ENCODE measurements at regions not wholly inside any gene's neighbourhood (a gene's known extent, or its start where the extent isn't known, plus 50 kb on each side); places are given as distances from the start of the nearest gene placed in this dataset.

DNA sequence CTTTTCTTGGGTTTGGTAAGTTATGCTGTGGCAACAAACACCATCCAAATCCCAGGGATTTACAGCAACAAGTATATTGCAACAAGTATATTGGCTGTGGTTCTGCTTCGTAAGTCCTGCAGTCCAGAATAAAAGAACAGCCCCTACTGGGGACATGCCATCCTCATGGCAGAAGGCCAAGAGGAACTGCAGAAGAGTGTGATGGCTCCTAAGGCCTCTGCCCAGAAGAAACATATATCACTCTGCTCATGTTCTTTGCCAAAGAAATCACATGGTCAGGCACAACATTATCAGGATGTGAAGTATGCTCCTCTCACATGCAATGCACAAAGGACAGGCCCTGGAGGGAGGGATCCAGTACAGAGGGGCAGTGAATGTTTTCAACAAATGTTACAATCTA, 159.6 kb upstream of the TAS2R1 start:
- H2AFZ ChIP-seq (ENCODE audit: low read depth, low read length), result no peak overlapping the region
- no peak overlapping the region for H3K4me2 ChIP-seq (ENCODE audit: low read length)
- no peaks in the 10 kb centered on the region for H4K20me1 ChIP-seq (ENCODE audit: insufficient read depth)
- no peaks in the 10 kb centered on the region for H3F3A ChIP-seq (ENCODE audit: insufficient read depth, low read length, poor library complexity, severe bottlenecking)
- H3K9me2 ChIP-seq (ENCODE audit: insufficient read depth, low read length), result no peaks in the 10 kb centered on the region
- H3K79me2 ChIP-seq (replicated peaks; ENCODE audit: insufficient read depth, low read length), result no peaks in the 10 kb centered on the region
- no peaks in the 10 kb centered on the region for H3K36me3 ChIP-seq (ENCODE audit: insufficient read depth, low read length)
- no peaks in the 10 kb centered on the region for H3K27me3 ChIP-seq (ENCODE audit: insufficient read depth, low read depth, low read length)
- TF ChIP-seq RAD21 (conservative IDR thresholded peaks at IDR 0.05), result no peak
- TF ChIP-seq MXI1 (conservative IDR thresholded peaks at IDR 0.05; ENCODE audit: poor library complexity, severe bottlenecking), result no peak
- TF ChIP-seq POLR2AphosphoS5 (IDR thresholded peaks at IDR 0.05), result no peak
- TF ChIP-seq SMC3 (conservative IDR thresholded peaks at IDR 0.05; ENCODE audit: poor library complexity), result no peak
- TF ChIP-seq TAF1 (IDR thresholded peaks at IDR 0.05; ENCODE audit: low read depth), result no peak
- TF ChIP-seq CTCF (IDR thresholded peaks at IDR 0.05; ENCODE audit: poor library complexity, severe bottlenecking), result no peak
- no peaks in the 10 kb centered on the region for H3K9me3 ChIP-seq (ENCODE audit: low read length)
- no peak overlapping the region for H3K9ac ChIP-seq (ENCODE audit: low read length)
- no peak overlapping the region for H3K4me3 ChIP-seq (ENCODE audit: low read length)
- no peak overlapping the region for H3K27ac ChIP-seq (ENCODE audit: low read length)

DNA sequence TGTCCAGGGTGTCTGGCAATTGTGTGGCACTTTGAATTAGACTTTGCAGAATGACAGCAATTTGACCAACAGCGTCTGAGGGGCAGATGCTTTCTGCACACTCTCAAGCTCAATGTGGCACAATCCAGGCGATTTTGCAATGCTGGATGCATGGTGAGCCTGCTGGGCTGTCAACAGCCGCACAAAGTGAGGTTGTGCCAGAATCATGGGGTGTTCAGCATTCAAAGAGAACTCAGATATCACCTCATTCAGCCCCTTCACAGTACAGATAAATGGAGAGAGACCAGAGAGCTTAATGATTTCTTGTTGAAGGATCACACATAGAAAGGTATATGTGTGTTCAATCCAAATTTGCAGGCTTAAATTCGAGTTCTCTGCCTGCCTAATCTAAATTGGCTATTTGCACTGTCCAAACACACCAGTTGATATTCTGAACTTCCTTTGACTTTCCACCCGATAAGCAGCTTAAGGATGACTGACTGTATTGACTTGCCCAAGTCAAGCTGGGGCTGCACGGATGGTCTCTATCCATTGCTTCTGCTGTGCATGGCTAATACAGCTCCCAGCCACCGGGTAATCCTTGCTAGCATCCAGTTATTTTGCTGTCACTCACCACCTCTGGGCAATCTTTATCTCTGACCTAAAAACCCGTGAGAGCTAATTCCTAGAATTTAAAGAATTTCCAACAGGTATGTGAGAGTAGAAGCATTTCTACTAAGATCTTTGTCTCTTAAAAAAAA, 157.9 kb upstream of the TAS2R1 start:
- Histone ChIP-seq H3K27me3 (ENCODE audit: insufficient read depth, low read depth, low read length) (no peaks in the 10 kb centered on the region), H3K4me2 (ENCODE audit: low read length) (no peak overlapping the region), H3K9me2 (ENCODE audit: insufficient read depth, low read length) (no peaks in the 10 kb centered on the region), H3K36me3 (ENCODE audit: insufficient read depth, low read length) (no peaks in the 10 kb centered on the region), H4K20me1 (ENCODE audit: insufficient read depth) (no peaks in the 10 kb centered on the region), H3K9ac (ENCODE audit: low read length) (no peak overlapping the region), H3K4me3 (ENCODE audit: low read length) (no peak overlapping the region), H3K9me3 (ENCODE audit: low read length) (no peaks in the 10 kb centered on the region), H3K79me2 (replicated peaks; ENCODE audit: insufficient read depth, low read length) (no peaks in the 10 kb centered on the region), H3K27ac (ENCODE audit: low read length) (no peak overlapping the region), H3F3A (ENCODE audit: insufficient read depth, low read length, poor library complexity, severe bottlenecking) (no peaks in the 10 kb centered on the region), H2AFZ (ENCODE audit: low read depth, low read length) (no peak overlapping the region)
- TF ChIP-seq CTCF (IDR thresholded peaks at IDR 0.05; ENCODE audit: poor library complexity, severe bottlenecking) (no peak), TAF1 (IDR thresholded peaks at IDR 0.05; ENCODE audit: low read depth) (no peak), SMC3 (conservative IDR thresholded peaks at IDR 0.05; ENCODE audit: poor library complexity) (no peak)

DNA sequence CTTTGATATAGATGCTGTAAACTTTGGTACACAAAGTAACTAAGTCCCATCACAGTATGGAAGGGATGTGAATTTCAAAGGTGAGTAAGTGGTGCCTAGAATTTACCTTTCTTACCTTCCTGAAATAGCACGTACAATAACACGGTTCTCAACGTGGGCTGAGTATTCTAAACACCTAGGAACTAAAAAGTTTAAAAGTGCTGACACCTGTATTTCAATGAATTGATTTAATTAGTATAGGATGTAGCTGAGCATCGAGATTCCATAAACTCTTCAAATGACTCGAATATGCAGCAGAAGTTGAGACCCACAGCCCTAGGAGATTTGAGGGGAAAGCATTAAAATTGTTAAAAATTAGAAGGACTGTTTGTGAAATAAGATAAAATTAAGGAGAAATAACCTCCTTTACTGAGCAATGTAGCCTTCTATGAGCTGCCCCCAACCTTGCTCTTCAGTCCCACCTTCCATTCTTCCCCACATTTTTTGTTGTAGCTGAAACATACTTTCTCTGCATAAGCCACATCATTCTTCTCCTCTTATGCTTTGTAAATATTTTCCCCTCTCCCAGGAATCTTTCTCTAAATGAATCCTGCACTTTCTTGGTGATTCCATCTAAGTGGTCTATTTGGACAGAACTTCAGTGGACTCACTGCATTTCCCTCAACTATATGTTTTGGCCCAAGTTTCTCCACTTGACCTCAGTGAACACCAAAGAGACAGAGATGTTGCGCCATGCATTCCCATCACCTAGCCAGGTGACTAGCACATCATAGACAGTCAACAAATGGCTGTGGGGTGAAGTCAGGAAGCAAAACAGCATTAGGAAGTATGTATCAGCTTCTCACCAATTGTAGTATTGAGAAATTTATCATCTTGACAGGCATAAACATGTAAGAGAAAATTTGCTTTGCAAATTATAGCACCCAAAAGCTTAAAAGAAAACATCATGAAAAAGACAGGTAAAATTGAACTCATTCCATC, 156.5 kb upstream of the TAS2R1 start:
- H3K4me2 ChIP-seq (ENCODE audit: low read length), result no peak overlapping the region
- H3K36me3 ChIP-seq (ENCODE audit: insufficient read depth, low read length), result no peaks in the 10 kb centered on the region
- H3K79me2 ChIP-seq (replicated peaks; ENCODE audit: insufficient read depth, low read length), result no peaks in the 10 kb centered on the region
- H3K9me3 ChIP-seq (ENCODE audit: low read length), result no peaks in the 10 kb centered on the region
- H3K27me3 ChIP-seq (ENCODE audit: insufficient read depth, low read depth, low read length), result no peaks in the 10 kb centered on the region
- H3F3A ChIP-seq (ENCODE audit: insufficient read depth, low read length, poor library complexity, severe bottlenecking), result no peaks in the 10 kb centered on the region
- no peak for TF ChIP-seq RAD21 (conservative IDR thresholded peaks at IDR 0.05)
- TF ChIP-seq MXI1 (conservative IDR thresholded peaks at IDR 0.05; ENCODE audit: poor library complexity, severe bottlenecking), result no peak
- no peak for TF ChIP-seq POLR2AphosphoS5 (IDR thresholded peaks at IDR 0.05)
- TF ChIP-seq SMC3 (conservative IDR thresholded peaks at IDR 0.05; ENCODE audit: poor library complexity), result no peak
- H3K9me2 ChIP-seq (ENCODE audit: insufficient read depth, low read length), result no peaks in the 10 kb centered on the region
- no peak overlapping the region for H3K4me3 ChIP-seq (ENCODE audit: low read length)
- H3K27ac ChIP-seq (ENCODE audit: low read length), result no peak overlapping the region
- no peak overlapping the region for H2AFZ ChIP-seq (ENCODE audit: low read depth, low read length)
- no peak overlapping the region for H3K9ac ChIP-seq (ENCODE audit: low read length)
- no peaks in the 10 kb centered on the region for H4K20me1 ChIP-seq (ENCODE audit: insufficient read depth)

Data from neural cell (in vitro differentiated cells).